ENCODE measurements at regions not wholly inside any gene's neighbourhood (a gene's known extent, or its start where the extent isn't known, plus 50 kb on each side); places are given as distances from the start of the nearest gene placed in this dataset.

DNA sequence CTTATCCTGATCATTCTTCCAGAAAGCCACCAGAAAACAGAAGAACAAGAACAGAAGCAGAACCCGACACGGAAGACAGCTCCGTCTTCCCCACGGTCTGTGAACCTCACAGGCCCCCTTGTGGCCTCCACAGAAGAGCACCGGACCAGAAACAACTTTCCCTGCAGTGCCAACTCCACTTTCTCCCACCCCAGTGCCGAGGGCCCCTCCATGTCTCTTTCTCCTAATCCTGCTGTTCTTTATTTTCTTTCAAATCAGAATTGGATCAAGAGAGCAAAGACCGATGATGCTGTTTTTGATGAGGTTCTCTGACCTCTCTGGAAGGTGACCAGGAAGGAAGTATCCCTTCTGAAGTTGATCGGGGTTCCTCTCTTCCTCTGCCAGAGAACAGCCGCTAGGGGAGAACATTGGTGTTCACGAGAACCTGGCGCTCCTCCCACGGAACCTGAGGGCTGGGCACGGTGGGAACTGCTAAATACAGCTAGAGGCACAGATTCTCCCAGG, 58.9 kb upstream of the CTTNBP2NL start:
- intact Hi-C loops (cut with DNase I), result loop anchor here (2.0 to 5.0 kb wide), 3 partner anchors 344 to 545 kb away; no protein-coding TSS in a partner anchor
- DNase-seq (ENCODE audit: low spot score), result no peak

DNA sequence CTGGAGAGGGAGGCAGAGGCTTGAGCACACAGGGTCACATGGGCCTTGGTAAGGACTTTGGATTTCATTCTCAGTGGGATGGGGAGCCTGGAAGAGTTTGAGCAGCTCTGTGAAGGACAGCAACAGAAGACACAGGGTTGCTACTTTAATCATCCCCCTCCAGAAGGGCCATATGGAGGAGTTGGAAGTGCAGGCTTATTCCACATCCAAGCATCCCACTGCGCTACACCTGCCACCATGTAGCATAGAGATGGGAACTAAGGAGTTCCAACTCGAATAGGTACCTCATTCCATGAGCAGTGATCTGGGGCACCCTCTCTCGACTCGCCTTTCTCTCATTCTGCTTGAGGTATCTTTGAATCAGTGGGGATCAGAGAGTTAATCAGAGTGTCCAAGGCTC, 54.0 kb upstream of the CTTNBP2NL start:
- intact Hi-C loops (cut with DNase I), result no loop called here
- DNase-seq (ENCODE audit: low spot score), result no peak

DNA sequence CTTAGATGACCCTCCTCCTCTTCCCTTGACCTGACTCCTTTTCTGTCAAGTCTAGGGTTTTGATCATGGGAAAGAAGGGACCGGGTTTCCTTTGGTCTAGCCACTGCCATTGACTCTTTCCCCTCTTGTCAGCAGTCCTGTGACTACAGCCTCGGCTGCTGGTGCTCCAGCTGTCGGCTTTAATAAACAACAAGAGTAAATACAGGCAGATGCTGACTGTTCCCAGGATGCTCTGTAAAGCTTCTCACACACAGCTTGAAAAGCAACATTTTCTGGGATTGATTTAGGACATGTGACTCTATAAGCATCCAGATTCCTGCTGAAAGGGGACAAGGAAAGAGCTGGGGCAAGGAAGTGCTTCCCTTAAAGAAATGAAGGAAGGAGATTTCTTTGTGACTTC, 53.5 kb upstream of the CTTNBP2NL start:
- DNase-seq (ENCODE audit: low spot score), result no peak
- intact Hi-C loops (cut with DNase I), result no loop called here

DNA sequence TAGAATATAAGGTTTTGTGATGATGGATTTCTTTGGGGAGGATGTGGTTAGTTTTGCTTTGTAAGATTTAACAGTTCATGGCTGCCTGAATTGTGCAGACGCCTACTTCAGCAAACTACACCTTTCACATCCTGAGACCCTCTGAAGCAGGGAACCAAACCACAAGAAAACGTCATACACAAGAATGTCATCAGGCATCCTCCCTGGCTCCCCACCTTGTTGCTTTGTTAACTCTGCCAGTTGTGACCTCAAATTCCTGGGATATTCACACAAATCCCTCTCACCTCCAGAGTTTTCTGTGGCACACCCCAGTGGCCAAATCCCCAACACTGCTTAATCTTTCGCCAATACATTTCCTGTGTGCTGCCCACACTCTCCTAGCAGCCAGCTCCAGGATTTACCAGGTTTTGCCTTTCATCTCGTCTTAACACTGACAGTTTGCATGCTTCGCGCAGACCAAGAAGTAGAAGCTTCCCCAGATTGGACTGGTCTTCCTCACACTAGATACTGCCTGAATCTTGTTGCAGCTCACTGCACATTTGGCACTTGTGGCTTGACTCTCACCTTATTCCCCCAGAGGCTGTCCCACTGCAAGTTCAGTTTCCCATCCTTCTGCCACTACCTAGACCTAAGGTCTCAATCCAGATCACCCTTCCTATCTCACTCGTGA, 51.1 kb upstream of the CTTNBP2NL start:
- no peak for DNase-seq (ENCODE audit: low spot score)
- intact Hi-C loops (cut with DNase I), result no loop called here

All from cardiac septum (tissue), 1 donor.